ENCODE measurements at regions not wholly inside any gene's neighbourhood (a gene's known extent, or its start where the extent isn't known, plus 50 kb on each side); places are given as distances from the start of the nearest gene placed in this dataset.

GRCh38 chr2:240227538-240228428 lies 87.3 kb upstream of the OTOS start:
- TF ChIP-seq EZH2 (IDR thresholded peaks at IDR 0.05; ENCODE audit: borderline replicate concordance, low read depth, low read length, poor library complexity, severe bottlenecking) = no peak
- no peak for TF ChIP-seq CTCF (conservative IDR thresholded peaks at IDR 0.05; ENCODE audit: low read depth, low read length)

Data from A673 (cell line).